ENCODE measurements at regions not wholly inside any gene's neighbourhood (a gene's known extent, or its start where the extent isn't known, plus 50 kb on each side); places are given as distances from the start of the nearest gene placed in this dataset.

GRCh38 chr1:193318347-193318746 is 131.9 kb upstream of the B3GALT2 start:
- BruUV-seq (replicated peaks) = no TSS peak

More at GRCh38 chr1:193318347-193318746, 131.9 kb upstream of the B3GALT2 start:
- dilution Hi-C loops (cut with MboI; ENCODE audit: extremely low pct_ligation_motif_present, low sequenced_read_pairs) = no loop called here
- H3K9me1 ChIP-seq (replicated peaks; ENCODE audit: control insufficient read depth, extremely low read depth, insufficient read depth, low read length) = no peaks in the 10 kb centered on the region
- no peaks in the 10 kb centered on the region for H4K20me1 ChIP-seq (replicated peaks; ENCODE audit: control insufficient read depth, extremely low read depth, insufficient read depth, low read length)
- H3K9me3 ChIP-seq (replicated peaks; ENCODE audit: control insufficient read depth, insufficient read depth, low read length) = no peaks in the 10 kb centered on the region
- FAIRE-seq (no peak), DNase-seq (ENCODE audit: low read depth, low spot score) (no peak)
- H3K27me3 ChIP-seq (ENCODE audit: control insufficient read depth in 2 of 2, insufficient read depth in 2 of 2, low read length in 2 of 2) = no peaks in the 10 kb centered on the region
- H3K79me2 ChIP-seq (ENCODE audit: control insufficient read depth, insufficient read depth, low read length) = no peaks in the 10 kb centered on the region
- TF ChIP-seq GATA2 (IDR thresholded peaks at IDR 0.05; ENCODE audit: insufficient read depth, insufficient read length, low read depth, low read length) = no peak
- no peak for TF ChIP-seq MYC (IDR thresholded peaks at IDR 0.05; ENCODE audit: low read depth, low read length)
- TF ChIP-seq EZH2 (IDR thresholded peaks at IDR 0.05; ENCODE audit: borderline replicate concordance, low read depth, low read length, severe bottlenecking) = no peak
- TF ChIP-seq POLR2A (IDR thresholded peaks at IDR 0.05; ENCODE audit: low read depth, low read length) = no peak
- no peak for TF ChIP-seq JUN (IDR thresholded peaks at IDR 0.05; ENCODE audit: borderline replicate concordance, insufficient read depth, insufficient read length, low read depth)
- no peak for TF ChIP-seq CTCF (IDR thresholded peaks at IDR 0.05; ENCODE audit: extremely low read depth in 1 of 2, insufficient read depth in 1 of 2, low read depth in 1 of 2, low read length in 2 of 2)
- no peak for TF ChIP-seq MAX (IDR thresholded peaks at IDR 0.05; ENCODE audit: insufficient read depth, insufficient read length)
- TF ChIP-seq FOS (IDR thresholded peaks at IDR 0.05; ENCODE audit: borderline replicate concordance, insufficient read depth, low read length) = no peak
- no peak for TF ChIP-seq POLR2AphosphoS5 (IDR thresholded peaks at IDR 0.05; ENCODE audit: insufficient read depth, low read depth, low read length)
- H2AFZ ChIP-seq (ENCODE audit: low read depth, low read length) = no peak overlapping the region
- H3K4me2 ChIP-seq (ENCODE audit: insufficient read depth, low read length) = no peak overlapping the region
- no peak overlapping the region for H3K4me3 ChIP-seq (replicated peaks in 1 of 3; ENCODE audit: insufficient read depth in 1 of 3, low read depth in 1 of 3, low read length in 3 of 3)
- no peaks in the 10 kb centered on the region for H3K36me3 ChIP-seq (ENCODE audit: control insufficient read depth in 2 of 2, extremely low read depth in 1 of 2, insufficient read depth in 2 of 2, low read length in 2 of 2)
- H3K4me1 ChIP-seq (ENCODE audit: control insufficient read depth, extremely low read depth, insufficient read depth, low read length) = peaks cover 18% of the 10 kb centered on the region
- H3K27ac ChIP-seq (ENCODE audit: insufficient read depth, low read depth, low read length) = no peak overlapping the region
- POLR2A ChIA-PET = no interaction called here
- CTCF ChIA-PET = no interaction called here
- H3K9ac ChIP-seq (replicated peaks; ENCODE audit: extremely low read depth, insufficient read depth, low read length) = no peak overlapping the region
- intact Hi-C loops (cut with micrococcal nuclease) = no loop called here
